Left lung (tissue), 4 donors: ENCODE measurements at regions not wholly inside any gene's neighbourhood (a gene's known extent, or its start where the extent isn't known, plus 50 kb on each side); places are given as distances from the start of the nearest gene placed in this dataset.

Experiments used
- ATAC-seq: fragments of 200-7000 bp; cut with Tn5 transposase; one replicate; pipeline ENCODE4 v1.9.1; 2020; ENCODE audit warnings: moderate library complexity
- DNase-seq, 4 donors: peaks; one replicate each; pipeline ENCODE4 v3.0.0-alpha.2; 2013 to 2020
- H3K27ac ChIP-seq, 2 donors: fragments of 200-600 bp; sonication (generic) in 1 of 2; one replicate each; pipeline versions ENCODE4 v1.5.0 to v1.8.0; 2020 to 2021
- H3K27me3 ChIP-seq, 2 donors: fragments of 200-600 bp; sonication (generic) in 1 of 2; one replicate each; pipeline versions ENCODE4 v1.5.0 to v1.8.0; 2020 to 2021
- H3K36me3 ChIP-seq, 2 donors: fragments of 200-600 bp; sonication (generic) in 1 of 2; one replicate each; pipeline versions ENCODE4 v1.5.0 to v1.8.0; 2020 to 2021
- H3K4me1 ChIP-seq, 2 donors: fragments of 200-600 bp; one replicate each; pipeline ENCODE4 v1.8.0; 2021
- H3K4me3 ChIP-seq, 2 donors: fragments of 200-600 bp; sonication (generic) in 1 of 2; one replicate each; pipeline versions ENCODE4 v1.5.0 to v1.8.0; 2020 to 2021; ENCODE audit warnings: mild to moderate bottlenecking in 1 of 2
- H3K9me3 ChIP-seq, 2 donors: fragments of 200-600 bp; sonication (generic) in 1 of 2; one replicate each; pipeline versions ENCODE4 v1.5.0 to v1.8.0; 2020 to 2021
- intact Hi-C, 2 donors: fragments of 100-400 bp; cut with DNase I; formaldehyde crosslinking; loops; one replicate each; pipeline versions ENCODE4 v1.11.2 to v1.14.2; 2022
- TF ChIP-seq, protein P1 (sequence below), 2 donors: fragments of 200-600 bp; sonication (generic) in 1 of 2; IDR thresholded peaks; one replicate each; pipeline versions ENCODE4 v1.5.0 to v1.8.0; 2021; ENCODE audit warnings: antibody characterized with exemption in 2 of 2
- donor health status: DM: no; HTN: yes; CAD: no.
- donor health status: DM: no; HTN: no; CAD: no.

DNA sequence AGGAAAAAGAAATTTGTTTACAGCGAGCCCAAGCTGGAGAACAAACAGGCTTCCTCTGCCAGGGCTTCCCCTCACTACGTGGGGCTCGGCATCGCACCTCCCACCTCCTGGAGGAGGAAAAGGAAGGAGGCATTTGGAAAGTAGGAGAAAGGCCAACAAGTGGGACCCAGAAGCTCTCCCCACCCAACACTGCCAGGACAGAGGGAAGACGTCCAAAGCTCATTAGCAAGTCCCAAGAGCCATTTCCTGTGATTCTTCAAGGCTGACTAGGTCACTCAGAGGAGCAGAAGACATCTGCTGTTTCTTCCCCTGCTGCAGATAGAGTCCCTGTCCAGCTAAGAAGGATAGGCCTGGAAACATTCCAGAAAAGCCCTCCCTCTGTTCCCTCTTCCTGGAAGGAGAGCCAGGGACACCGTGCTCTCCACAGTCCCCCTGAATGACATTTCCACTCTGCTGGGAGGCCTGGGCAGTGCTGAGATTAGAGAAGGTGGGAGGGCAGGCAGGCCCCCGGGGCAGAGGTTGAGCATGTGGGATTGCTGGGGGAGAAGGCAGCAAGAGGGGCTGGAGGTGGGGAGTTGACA, 57.0 kb upstream of the NEURL1B start:
- Histone ChIP-seq H3K9me3 (no peaks in the 10 kb centered on the region), H3K4me3 (no peak overlapping the region), H3K4me1 (peaks cover 11 to 26% of the 10 kb centered on the region in 2 donors), H3K27me3 (no peaks in the 10 kb centered on the region), H3K36me3 (no peaks in the 10 kb centered on the region), H3K27ac (peak overlapping the region; percentile 44 to 71)
- ATAC-seq, result peak; percentile 56
- TF ChIP-seq, protein P1, sequence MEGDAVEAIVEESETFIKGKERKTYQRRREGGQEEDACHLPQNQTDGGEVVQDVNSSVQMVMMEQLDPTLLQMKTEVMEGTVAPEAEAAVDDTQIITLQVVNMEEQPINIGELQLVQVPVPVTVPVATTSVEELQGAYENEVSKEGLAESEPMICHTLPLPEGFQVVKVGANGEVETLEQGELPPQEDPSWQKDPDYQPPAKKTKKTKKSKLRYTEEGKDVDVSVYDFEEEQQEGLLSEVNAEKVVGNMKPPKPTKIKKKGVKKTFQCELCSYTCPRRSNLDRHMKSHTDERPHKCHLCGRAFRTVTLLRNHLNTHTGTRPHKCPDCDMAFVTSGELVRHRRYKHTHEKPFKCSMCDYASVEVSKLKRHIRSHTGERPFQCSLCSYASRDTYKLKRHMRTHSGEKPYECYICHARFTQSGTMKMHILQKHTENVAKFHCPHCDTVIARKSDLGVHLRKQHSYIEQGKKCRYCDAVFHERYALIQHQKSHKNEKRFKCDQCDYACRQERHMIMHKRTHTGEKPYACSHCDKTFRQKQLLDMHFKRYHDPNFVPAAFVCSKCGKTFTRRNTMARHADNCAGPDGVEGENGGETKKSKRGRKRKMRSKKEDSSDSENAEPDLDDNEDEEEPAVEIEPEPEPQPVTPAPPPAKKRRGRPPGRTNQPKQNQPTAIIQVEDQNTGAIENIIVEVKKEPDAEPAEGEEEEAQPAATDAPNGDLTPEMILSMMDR (IDR thresholded peaks at IDR 0.05), result no peak
- peak in 2 of 4 donors; percentile 46 to 75 for DNase-seq
- intact Hi-C loops, result no loop called here

DNA sequence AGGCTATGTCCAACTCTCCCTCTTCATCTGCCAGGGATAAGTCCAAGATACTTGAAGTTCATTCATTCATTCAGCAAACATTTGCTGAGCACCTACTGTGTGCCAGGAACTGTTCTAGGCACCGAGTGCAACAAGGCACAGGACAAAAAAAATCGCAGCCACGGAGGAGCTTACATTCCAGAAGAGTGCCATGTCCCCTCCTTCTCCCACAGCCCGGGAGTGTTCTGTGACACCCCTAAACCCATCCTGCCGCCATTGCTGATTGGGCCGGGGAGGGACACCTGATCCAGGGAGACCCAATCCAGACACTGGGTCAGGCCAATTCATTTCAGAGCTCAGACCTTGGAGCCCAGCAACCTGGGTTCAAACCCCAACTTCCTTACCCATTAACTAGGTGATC, 58.1 kb upstream of the NEURL1B start:
- peak overlapping the region in 1 of 2 donors; percentile 30 for H3K27ac ChIP-seq
- H3K27me3 ChIP-seq, result no peaks in the 10 kb centered on the region
- H3K4me1 ChIP-seq, result peaks cover 11 to 26% of the 10 kb centered on the region in 2 donors
- no peaks in the 10 kb centered on the region for H3K36me3 ChIP-seq
- no peaks in the 10 kb centered on the region for H3K9me3 ChIP-seq
- intact Hi-C loops, result no loop called here
- TF ChIP-seq, protein P1 (IDR thresholded peaks at IDR 0.05), result no peak
- peak in 2 of 4 donors; percentile 16 to 22 for DNase-seq
- ATAC-seq, result no peak
- no peak overlapping the region for H3K4me3 ChIP-seq

DNA sequence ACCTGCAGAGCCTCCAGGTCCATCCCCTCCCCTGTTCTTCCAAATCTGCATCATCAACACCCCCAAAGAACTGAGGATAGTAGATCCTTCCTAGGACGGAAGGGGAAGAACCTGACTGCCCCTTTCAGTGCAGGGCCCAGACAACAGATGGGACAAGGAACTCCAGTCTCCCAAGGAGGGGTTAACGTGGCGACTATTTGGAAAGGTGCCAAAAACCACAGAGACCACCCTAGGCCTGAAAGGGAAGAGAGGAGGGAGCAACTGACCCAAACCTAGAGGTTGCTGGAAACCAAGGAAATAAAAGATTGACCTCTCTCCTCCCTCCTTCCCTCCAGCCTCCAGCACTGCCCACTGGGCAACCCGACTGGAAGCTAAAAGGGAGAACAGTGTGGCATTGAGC, 59.7 kb upstream of the NEURL1B start:
- no peak overlapping the region for H3K4me3 ChIP-seq
- TF ChIP-seq, protein P1 (IDR thresholded peaks at IDR 0.05), result no peak
- H3K27ac ChIP-seq, result no peak overlapping the region
- DNase-seq, result no peak
- no peaks in the 10 kb centered on the region for H3K36me3 ChIP-seq
- H3K9me3 ChIP-seq, result no peaks in the 10 kb centered on the region
- H3K4me1 ChIP-seq, result peaks cover 11 to 26% of the 10 kb centered on the region in 2 donors
- H3K27me3 ChIP-seq, result no peaks in the 10 kb centered on the region
- ATAC-seq, result no peak
- intact Hi-C loops, result no loop called here

GRCh38 chr5:172579403-172579990, 61.6 kb upstream of the NEURL1B start:
- TF ChIP-seq, protein P1 (IDR thresholded peaks at IDR 0.05), result no peak
- Histone ChIP-seq H3K4me3 (no peak overlapping the region), H3K27ac (no peak overlapping the region), H3K27me3 (no peaks in the 10 kb centered on the region), H3K4me1 (peaks cover 10 to 12% of the 10 kb centered on the region in 2 donors), H3K36me3 (no peaks in the 10 kb centered on the region), H3K9me3 (no peaks in the 10 kb centered on the region)
- intact Hi-C loops, result no loop called here
- no peak for ATAC-seq
- DNase-seq, result no peak

GRCh38 chr5:172577267-172577909, 63.7 kb upstream of the NEURL1B start:
- Histone ChIP-seq H3K27ac (no peak overlapping the region), H3K4me3 (no peak overlapping the region), H3K36me3 (no peaks in the 10 kb centered on the region), H3K27me3 (no peaks in the 10 kb centered on the region), H3K9me3 (no peaks in the 10 kb centered on the region), H3K4me1 (no peaks in the 10 kb centered on the region)
- DNase-seq (no peak), ATAC-seq (no peak)
- intact Hi-C loops, result no loop called here
- TF ChIP-seq, protein P1 (IDR thresholded peaks at IDR 0.05), result no peak
